A673 (cell line): ENCODE measurements at regions not wholly inside any gene's neighbourhood (a gene's known extent, or its start where the extent isn't known, plus 50 kb on each side); places are given as distances from the start of the nearest gene placed in this dataset.
"Not testable (repeated sequence)": the region's sequence is repeated elsewhere in the genome, so short reads cannot be mapped to it uniquely, and the experiment has no call there.

Experiments used
- BruUV-seq: library from RNA; stranded (reverse); fragments of 400-500 nt; replicated peaks from 2 replicates; lab custom pipeline; 2021; lab: Mats Ljungman, UMichigan
- CTCF ChIA-PET: fragments of 300-600 bp; sonication (Branson Sonifier 250); formaldehyde crosslinking; loops from one replicate; lab custom pipeline; 2022; ENCODE audit warnings: antibody characterized with exemption; lab: Charles Lee
- POLR2A ChIA-PET: fragments of 300-600 bp; sonication (Branson Sonifier 250); formaldehyde crosslinking; loops from one replicate; lab custom pipeline; 2022; ENCODE audit warnings: antibody characterized with exemption; ENCODE audit not compliant: low non-redundant PET; lab: Charles Lee
- DNase-seq: peaks from one replicate; pipeline ENCODE4 v3.0.0-alpha.2; 2015; ENCODE audit warnings: low spot score
- H3K27ac ChIP-seq: fragments of 200-600 bp; sonication (generic); 2 replicates; pipeline ENCODE4 v1.5.1; 2016; ENCODE audit warnings: mixed run types, low read depth, mild to moderate bottlenecking, mixed read lengths, antibody characterized with exemption, low read length; ENCODE audit not compliant: poor library complexity, severe bottlenecking
- H3K27me3 ChIP-seq: fragments of 200-600 bp; sonication (generic); replicated peaks from 2 replicates; pipeline ENCODE4 v1.6.1; 2017; ENCODE audit warnings: mixed run types, low read depth, mild to moderate bottlenecking, mixed read lengths, antibody characterized with exemption, low read length; ENCODE audit not compliant: insufficient read depth, poor library complexity
- H3K36me3 ChIP-seq: fragments of 200-600 bp; sonication (generic); 2 replicates; pipeline ENCODE4 v1.6.1; 2016; ENCODE audit warnings: mixed run types, mild to moderate bottlenecking, mixed read lengths, antibody characterized with exemption, low read length; ENCODE audit not compliant: insufficient read depth, poor library complexity, severe bottlenecking
- H3K4me1 ChIP-seq: fragments of 200-600 bp; sonication (generic); 2 replicates; pipeline ENCODE4 v1.6.1; 2017; ENCODE audit warnings: mixed run types, mild to moderate bottlenecking, mixed read lengths, antibody characterized with exemption, low read length; ENCODE audit not compliant: insufficient read depth, poor library complexity, severe bottlenecking
- H3K4me3 ChIP-seq: fragments of 200-600 bp; sonication (generic); 2 replicates; pipeline ENCODE4 v1.5.1; 2016; ENCODE audit warnings: low read depth, mixed run types, mild to moderate bottlenecking, mixed read lengths, low read length; ENCODE audit not compliant: poor library complexity, severe bottlenecking
- H3K9me3 ChIP-seq: fragments of 200-600 bp; sonication (generic); 2 replicates; pipeline ENCODE4 v1.6.1; 2016; ENCODE audit warnings: mixed run types, low read depth, mild to moderate bottlenecking, mixed read lengths, antibody characterized with exemption, low read length; ENCODE audit not compliant: poor library complexity, severe bottlenecking
- CTCF ChIP-seq: fragments of 300-800, 200-600 bp; sonication (generic); conservative IDR thresholded peaks from 2 replicates; pipeline ENCODE4 v1.5.1; 2017; ENCODE audit warnings: low read depth, mild to moderate bottlenecking, antibody characterized with exemption, low read length, moderate library complexity, mixed read lengths
- EZH2 ChIP-seq: fragments of 200-600 bp; sonication (generic); IDR thresholded peaks from 2 replicates; pipeline ENCODE4 v1.6.1; 2017; ENCODE audit warnings: borderline replicate concordance, low read depth, mild to moderate bottlenecking, mixed read lengths, antibody characterized with exemption, low read length; ENCODE audit not compliant: poor library complexity, severe bottlenecking
- intact Hi-C: fragments of 100-400 bp; cut with micrococcal nuclease; formaldehyde crosslinking; loops from one replicate; pipeline ENCODE4 v1.10.0; 2022; ENCODE audit not compliant: unreplicated experiment

- DNase-seq, POLR2A ChIA-PET, CTCF ChIA-PET, H3K27ac ChIP-seq, H3K4me1 ChIP-seq, BruUV-seq, H3K27me3 ChIP-seq, H3K4me3 ChIP-seq, H3K9me3 ChIP-seq, H3K36me3 ChIP-seq, intact Hi-C loops: not testable (repeated sequence)
Observed at GRCh38 chr4:52157071-52157470, 106.0 kb downstream of the SPATA18 start.

GRCh38 chr4:52157641-52158316 lies 106.7 kb downstream of the SPATA18 start:
- POLR2A ChIA-PET, result no interaction called here
- H3K4me3 ChIP-seq, result no peak overlapping the region
- TF ChIP-seq EZH2 (no peak), CTCF (no peak)
- H3K4me1 ChIP-seq, result no peaks in the 10 kb centered on the region
- no peaks in the 10 kb centered on the region for H3K9me3 ChIP-seq
- CTCF ChIA-PET, result no interaction called here
- no TSS peak for BruUV-seq
- no peak overlapping the region for H3K27ac ChIP-seq
- no peaks in the 10 kb centered on the region for H3K36me3 ChIP-seq
- intact Hi-C loops, result no loop called here
- H3K27me3 ChIP-seq, result no peaks in the 10 kb centered on the region
- DNase-seq, result no peak

- CTCF ChIA-PET, result no interaction called here
- POLR2A ChIA-PET, result no interaction called here
Observed at GRCh38 chr4:52160859-52161258, 109.8 kb downstream of the SPATA18 start.

More at GRCh38 chr4:52160859-52161258, 109.8 kb downstream of the SPATA18 start:
- TF ChIP-seq EZH2, result no peak
- no peak for TF ChIP-seq CTCF
- BruUV-seq, result no TSS peak
- no peaks in the 10 kb centered on the region for H3K27me3 ChIP-seq
- intact Hi-C loops, result no loop called here
- H3K27ac ChIP-seq, result no peak overlapping the region
- H3K4me1 ChIP-seq, result no peaks in the 10 kb centered on the region
- H3K36me3 ChIP-seq, result no peaks in the 10 kb centered on the region
- no peak for DNase-seq
- H3K9me3 ChIP-seq, result no peaks in the 10 kb centered on the region
- H3K4me3 ChIP-seq, result no peak overlapping the region
